Chondrocyte (in vitro differentiated cells): ENCODE measurements at regions not wholly inside any gene's neighbourhood (a gene's known extent, or its start where the extent isn't known, plus 50 kb on each side); places are given as distances from the start of the nearest gene placed in this dataset.

Experiments used
- DNase-seq: peaks from one replicate; pipeline ENCODE4 v3.0.0; 2021; ENCODE audit warnings: mixed read lengths, low spot score
- H3K27ac Mint-ChIP-seq: one replicate; pipeline ENCODE4 v1.8.0; 2021; ENCODE audit warnings: mild to moderate bottlenecking, moderate library complexity, mixed read lengths; ENCODE audit not compliant: unreplicated experiment
- H3K27me3 Mint-ChIP-seq: 2 replicates; pipeline ENCODE4 v1.8.0; 2021; ENCODE audit warnings: low read depth, mixed read lengths
- H3K36me3 Mint-ChIP-seq: 2 replicates; pipeline ENCODE4 v1.8.0; 2021; ENCODE audit warnings: low read depth, mixed read lengths
- H3K4me1 Mint-ChIP-seq: 2 replicates; pipeline ENCODE4 v1.8.0; 2021; ENCODE audit warnings: low read depth, mild to moderate bottlenecking, mixed read lengths
- H3K4me3 Mint-ChIP-seq: one replicate; pipeline ENCODE4 v1.8.0; 2021; ENCODE audit warnings: mild to moderate bottlenecking, moderate library complexity, mixed read lengths; ENCODE audit not compliant: unreplicated experiment
- H3K9me3 Mint-ChIP-seq: 2 replicates; pipeline ENCODE4 v1.8.0; 2021; ENCODE audit warnings: low read depth, mixed read lengths
- CTCF ChIP-seq: fragments of 200-600 bp; sonication (generic); IDR thresholded peaks from 2 replicates; pipeline ENCODE4 v1.5.0; 2021; ENCODE audit warnings: antibody characterized with exemption, mild to moderate bottlenecking, moderate library complexity

GRCh38 chr9:29555502-29555901 lies 1982.2 kb upstream of the C9orf72 start:
- TF ChIP-seq CTCF: no peak
- Mint-ChIP-seq H3K9me3 (peaks cover 10% of the 10 kb centered on the region), H3K27me3 (peaks cover 2% of the 10 kb centered on the region), H3K4me3 (no peak overlapping the region), H3K27ac (no peak overlapping the region), H3K4me1 (no peaks in the 10 kb centered on the region), H3K36me3 (no peaks in the 10 kb centered on the region)
- no peak for DNase-seq

- no peak for DNase-seq
These were observed 1983.0 kb upstream of the C9orf72 start for GRCh38 chr9:29556317-29556716.

GRCh38 chr9:29556746-29557145 lies 1983.5 kb upstream of the C9orf72 start:
- no peak overlapping the region for H3K27ac Mint-ChIP-seq
- peaks cover 2% of the 10 kb centered on the region for H3K27me3 Mint-ChIP-seq
- H3K4me3 Mint-ChIP-seq: no peak overlapping the region
- H3K9me3 Mint-ChIP-seq: peaks cover 10% of the 10 kb centered on the region
- no peak for DNase-seq
- no peaks in the 10 kb centered on the region for H3K36me3 Mint-ChIP-seq
- no peak for TF ChIP-seq CTCF
- no peaks in the 10 kb centered on the region for H3K4me1 Mint-ChIP-seq

More at GRCh38 chr9:29556317-29556716, 1983.0 kb upstream of the C9orf72 start:
- peaks cover 10% of the 10 kb centered on the region for H3K9me3 Mint-ChIP-seq
- TF ChIP-seq CTCF: no peak
- no peak overlapping the region for H3K27ac Mint-ChIP-seq
- H3K4me3 Mint-ChIP-seq: no peak overlapping the region
- no peaks in the 10 kb centered on the region for H3K36me3 Mint-ChIP-seq
- H3K4me1 Mint-ChIP-seq: no peaks in the 10 kb centered on the region
- H3K27me3 Mint-ChIP-seq: peaks cover 2% of the 10 kb centered on the region

GRCh38 chr9:29564564-29564963 lies 1991.3 kb upstream of the C9orf72 start:
- no peak for DNase-seq
- no peaks in the 10 kb centered on the region for H3K4me1 Mint-ChIP-seq
- no peaks in the 10 kb centered on the region for H3K36me3 Mint-ChIP-seq
- H3K27ac Mint-ChIP-seq: no peak overlapping the region
- H3K27me3 Mint-ChIP-seq: no peaks in the 10 kb centered on the region
- TF ChIP-seq CTCF: no peak
- H3K9me3 Mint-ChIP-seq: no peaks in the 10 kb centered on the region
- H3K4me3 Mint-ChIP-seq: no peak overlapping the region

GRCh38 chr9:29575219-29575618 lies 2001.9 kb upstream of the C9orf72 start:
- no peak for TF ChIP-seq CTCF
- H3K36me3 Mint-ChIP-seq: no peaks in the 10 kb centered on the region
- no peaks in the 10 kb centered on the region for H3K4me1 Mint-ChIP-seq
- H3K27ac Mint-ChIP-seq: no peak overlapping the region
- no peak for DNase-seq
- no peaks in the 10 kb centered on the region for H3K27me3 Mint-ChIP-seq
- no peak overlapping the region for H3K4me3 Mint-ChIP-seq
- H3K9me3 Mint-ChIP-seq: no peaks in the 10 kb centered on the region
